Erythroblast (primary cell): ENCODE measurements at regions not wholly inside any gene's neighbourhood (a gene's known extent, or its start where the extent isn't known, plus 50 kb on each side); places are given as distances from the start of the nearest gene placed in this dataset.

ENCODE experiments used
- DNase-seq, 2 experiments: peaks; one replicate each; lab custom pipeline; 2025; lab: John Stamatoyannopoulos, UW
- GATA1 ChIP-seq: IDR thresholded peaks from 2 replicates; pipeline ENCODE4 v1.6.1; 2011; ENCODE audit warnings: low read depth, mild to moderate bottlenecking, control low read depth, low read length, moderate library complexity
- POLR2A ChIP-seq: IDR thresholded peaks from 2 replicates; pipeline ENCODE4 v1.6.1; 2011; ENCODE audit warnings: mild to moderate bottlenecking, low read length

DNA sequence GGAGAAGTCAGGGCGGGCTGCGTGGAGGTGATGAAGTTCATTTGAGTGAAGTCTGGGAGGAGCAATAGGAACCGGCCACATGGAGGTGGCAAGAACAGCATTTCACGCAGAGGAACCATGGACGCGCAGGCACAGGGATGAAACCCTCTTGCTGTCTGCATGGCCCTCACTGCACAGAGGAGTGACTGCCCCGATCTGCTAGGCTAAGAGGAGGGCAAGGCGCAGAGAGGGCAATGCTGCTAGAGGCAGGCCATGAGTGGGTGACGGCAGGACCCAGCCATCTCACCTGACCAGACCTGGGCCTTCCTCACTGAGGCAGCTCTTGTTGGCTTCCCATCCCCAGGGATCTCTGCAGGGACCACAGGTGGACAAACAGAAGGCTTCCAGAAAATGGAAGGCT is 90.3 kb downstream of the BARX1 start:
- no peak for DNase-seq
- no peak for TF ChIP-seq GATA1
- TF ChIP-seq POLR2A: no peak

DNA sequence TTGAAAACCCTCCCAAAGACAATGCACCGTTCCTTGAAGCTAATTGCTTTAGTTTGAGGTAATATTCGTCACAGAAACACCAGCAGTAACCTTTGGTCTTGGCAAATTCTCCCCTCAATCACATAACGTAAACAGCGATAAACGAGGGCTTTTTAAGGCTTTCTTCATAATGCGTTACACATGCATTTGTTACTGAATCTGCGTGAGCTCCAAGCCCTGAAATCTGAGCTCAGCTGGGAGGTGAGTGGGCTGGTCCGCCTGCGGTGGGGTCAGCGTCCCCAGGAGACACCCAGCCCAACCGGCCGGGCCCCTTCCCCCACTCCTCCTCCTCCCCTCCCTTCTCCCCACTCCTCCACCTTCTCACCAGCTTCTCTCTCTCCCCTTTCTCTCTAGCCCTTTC is 91.1 kb downstream of the BARX1 start:
- TF ChIP-seq GATA1 (no peak), POLR2A (no peak)
- DNase-seq: no peak

- no peak for DNase-seq
- TF ChIP-seq GATA1 (no peak), POLR2A (no peak)
These were observed 92.1 kb downstream of the BARX1 start for GRCh38 chr9:93862877-93863545.

DNA sequence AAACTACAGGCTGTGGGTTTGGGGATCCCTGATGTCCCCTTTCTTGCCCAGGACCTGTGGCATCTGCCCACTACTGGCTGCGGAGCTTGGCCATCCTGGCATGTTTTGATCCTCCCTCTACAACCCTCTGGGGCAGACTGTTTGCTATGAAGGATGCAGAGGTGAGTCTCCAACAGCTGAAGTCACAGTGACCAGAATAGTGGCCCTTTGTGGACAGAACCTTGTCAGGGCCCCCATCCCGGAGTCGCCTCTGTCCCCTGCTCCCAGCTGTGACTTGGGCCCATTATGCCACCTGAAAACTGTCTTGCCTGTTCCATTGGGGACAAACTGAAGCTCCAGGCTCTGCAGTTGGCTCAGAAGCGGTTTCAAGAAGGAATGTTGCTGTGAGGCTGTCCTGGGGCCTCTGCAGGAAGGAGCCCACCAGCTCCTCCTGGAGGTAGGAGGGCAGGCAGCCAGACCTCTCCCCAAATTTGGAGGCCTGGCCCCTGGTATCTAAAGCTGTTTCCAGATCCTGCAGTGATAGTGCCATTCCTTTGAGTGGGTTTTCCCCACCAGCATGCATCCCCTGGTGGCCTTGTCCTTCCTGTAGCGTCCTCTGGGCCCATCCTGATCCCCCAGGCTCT is 93.3 kb downstream of the BARX1 start:
- TF ChIP-seq POLR2A (no peak), GATA1 (no peak)
- DNase-seq: no peak

DNA sequence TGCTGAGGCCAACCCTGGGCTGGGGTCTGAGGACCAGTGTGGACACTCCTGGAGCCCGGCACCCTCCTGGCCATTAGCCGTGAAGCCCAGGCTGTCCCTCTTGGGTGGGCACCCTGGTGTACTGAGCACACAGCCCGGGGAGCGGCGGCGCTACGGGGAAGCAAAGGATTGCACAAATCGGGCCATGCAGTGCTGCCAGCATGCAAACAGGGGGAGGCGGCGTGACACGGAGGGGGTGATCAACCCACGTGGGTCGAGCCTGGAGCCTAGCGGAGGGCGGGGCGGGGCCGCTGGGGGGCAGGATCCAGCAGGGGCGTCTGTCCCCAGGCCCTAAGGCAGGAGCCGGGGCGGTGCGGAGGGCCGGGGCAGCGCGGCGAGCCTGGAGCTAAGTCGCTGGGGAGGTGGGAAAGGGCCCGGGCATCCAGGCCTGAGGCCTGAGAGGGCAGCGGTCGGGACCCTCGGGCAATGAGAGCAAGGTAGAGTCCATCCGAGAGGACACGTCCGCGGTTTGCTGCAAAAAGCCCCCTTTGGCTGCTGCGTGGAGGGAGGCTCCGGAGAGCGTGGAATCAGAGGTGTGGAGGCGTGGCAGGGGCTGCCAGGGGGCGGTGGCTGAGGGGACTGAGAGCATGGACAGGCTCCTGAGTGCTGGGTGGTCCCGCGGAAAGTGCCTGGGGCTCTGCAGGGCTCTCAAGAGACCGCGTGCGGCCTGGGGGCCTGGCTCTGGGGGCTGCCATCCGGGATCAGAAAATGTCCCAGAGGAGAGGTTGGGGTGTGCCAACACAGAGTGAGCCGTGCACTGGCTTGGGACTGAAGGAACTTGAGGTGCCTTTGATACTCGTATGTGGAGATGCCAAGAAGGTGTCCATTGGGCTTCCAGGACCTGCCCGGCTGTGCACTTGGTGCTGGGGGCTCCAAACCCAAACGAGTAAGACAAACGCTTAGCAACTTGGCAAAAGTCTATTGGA is 94.2 kb downstream of the BARX1 start:
- no peak for TF ChIP-seq GATA1
- TF ChIP-seq POLR2A: no peak
- DNase-seq: no peak

GRCh38 chr9:93859431-93860215 is 95.5 kb downstream of the BARX1 start:
- TF ChIP-seq POLR2A: no peak
- TF ChIP-seq GATA1: no peak
- DNase-seq: no peak

DNA sequence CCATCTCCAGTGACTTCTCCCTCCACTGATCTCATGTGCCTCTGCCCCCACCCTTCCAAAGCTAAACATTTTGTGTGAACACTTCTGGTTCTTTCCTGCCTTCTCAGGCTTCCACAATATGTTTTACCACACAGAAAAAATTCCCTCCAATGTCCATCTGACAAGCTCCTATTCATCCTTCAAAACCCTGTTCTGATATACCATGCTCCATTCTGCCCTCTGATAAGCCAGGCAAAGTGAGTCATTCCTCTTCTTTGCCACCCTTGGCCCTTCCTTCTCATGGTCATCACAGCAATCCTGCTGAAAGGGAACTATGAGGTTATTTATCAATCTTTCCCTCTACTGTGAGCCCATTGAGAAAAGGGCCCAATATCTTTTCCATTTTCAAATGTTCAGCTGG is 97.6 kb downstream of the BARX1 start:
- TF ChIP-seq GATA1 (no peak), POLR2A (no peak)
- DNase-seq: no peak

DNA sequence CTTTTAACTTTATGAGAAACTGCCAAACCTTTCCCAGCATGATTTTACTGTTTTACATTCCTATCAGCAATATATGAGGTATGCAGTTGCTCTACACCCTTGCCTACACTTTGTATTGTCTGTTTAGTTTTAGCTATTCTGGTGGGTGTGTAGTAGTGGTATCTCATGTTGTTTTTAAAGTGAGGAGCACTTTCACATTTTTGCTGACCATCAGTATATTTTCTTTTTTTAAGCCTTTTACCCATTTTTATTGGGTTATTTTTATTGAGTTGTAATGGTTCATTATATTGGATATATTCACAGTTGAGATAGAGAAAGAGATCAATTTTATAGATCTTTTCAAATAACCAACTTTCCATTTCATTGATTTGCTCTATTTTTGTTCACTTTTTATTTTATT is 102.4 kb downstream of the BARX1 start:
- TF ChIP-seq POLR2A: no peak
- TF ChIP-seq GATA1: no peak
- DNase-seq: no peak

- TF ChIP-seq GATA1: no peak
- DNase-seq: no peak
These were observed 108.8 kb downstream of the BARX1 start for GRCh38 chr9:93846349-93846748.

GRCh38 chr9:93843396-93843795 is 111.8 kb downstream of the BARX1 start:
- TF ChIP-seq GATA1 (no peak), POLR2A (no peak)

DNA sequence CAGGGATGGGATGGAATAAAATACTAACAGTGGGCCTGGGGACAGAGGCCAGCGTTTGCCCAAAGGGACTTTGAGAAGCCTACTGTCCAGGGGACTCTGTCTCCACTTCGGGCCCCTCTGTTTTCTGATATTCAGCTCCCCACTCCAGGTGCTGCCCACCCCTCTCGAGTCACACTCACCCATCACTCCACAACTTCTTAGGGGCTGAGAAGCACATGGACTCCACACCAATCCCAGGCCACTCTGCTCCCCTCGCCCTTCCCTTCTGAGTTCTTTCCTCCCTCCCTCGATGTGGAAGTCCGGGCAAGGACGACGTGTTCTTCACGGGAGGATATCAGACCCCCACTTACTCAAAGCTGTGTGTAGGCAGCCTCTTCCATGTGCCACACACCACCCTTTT is 124.5 kb downstream of the BARX1 start:
- TF ChIP-seq POLR2A (no peak), GATA1 (no peak)
- DNase-seq: no peak

More at GRCh38 chr9:93843396-93843795, 111.8 kb downstream of the BARX1 start:
- no peak for DNase-seq

- no peak for TF ChIP-seq GATA1
- TF ChIP-seq POLR2A: no peak
These were observed 125.1 kb downstream of the BARX1 start for GRCh38 chr9:93830012-93830596.

More at GRCh38 chr9:93830012-93830596, 125.1 kb downstream of the BARX1 start:
- DNase-seq: no peak
